SK-N-SH (cell line): ENCODE measurements at regions not wholly inside any gene's neighbourhood (a gene's known extent, or its start where the extent isn't known, plus 50 kb on each side); places are given as distances from the start of the nearest gene placed in this dataset.

Experiments used
- CTCF ChIA-PET: fragments of 300-600, 350-600 bp; formaldehyde crosslinking; extraction: SDS; loops from one replicate; lab custom pipeline; 2021; lab: Yijun Ruan, JAX
- POLR2A ChIA-PET: fragments of 350-600 bp; sonication (Branson Sonifier 250); formaldehyde crosslinking; extraction: SDS; loops from one replicate; lab custom pipeline; 2020; ENCODE audit warnings: antibody characterized with exemption, inconsistent platforms; lab: Yijun Ruan, JAX
- DNase-seq: peaks from one replicate; pipeline ENCODE4 v3.0.0; 2012
- H2AFZ ChIP-seq: fragments of 200-600 bp; sonication (generic); 2 replicates; pipeline ENCODE4 v1.8.1; 2016; ENCODE audit warnings: antibody characterized with exemption, mild to moderate bottlenecking, low read depth
- H3F3A ChIP-seq: fragments of 200-600 bp; sonication (generic); replicated peaks from 2 replicates; pipeline ENCODE3; 2016; ENCODE audit warnings: antibody characterized with exemption, mild to moderate bottlenecking; ENCODE audit not compliant: insufficient read depth
- H3K27ac ChIP-seq, 2 experiments: fragments of 200-500 bp in 1 of 2; fragments of 200-600 bp in 1 of 2; sonication (Bioruptor generic) in 1 of 2; sonication (generic), shearing (Covaris generic) in 1 of 2; 2 replicates each; pipeline versions ENCODE4 v1.5.1 to v1.6.1; 2014 to 2016; ENCODE audit warnings: low read depth in 2 of 2, inconsistent platforms in 1 of 2, low read length in 1 of 2, mild to moderate bottlenecking in 1 of 2, mixed read lengths in 1 of 2
- H3K27me3 ChIP-seq: fragments of 200-600 bp; sonication (generic), shearing (Covaris generic); 2 replicates; pipeline ENCODE4 v1.6.1; 2016; ENCODE audit warnings: mixed run types; ENCODE audit not compliant: insufficient read depth
- H3K36me3 ChIP-seq, 2 experiments: fragments of 200-500 bp in 1 of 2; fragments of 200-600 bp in 1 of 2; sonication (Bioruptor generic) in 1 of 2; sonication (generic) in 1 of 2; replicated peaks in 1 of 2; 2 replicates each; pipeline versions ENCODE3 to v1.5.1; 2014 to 2016; ENCODE audit warnings: low read length in 1 of 2, mild to moderate bottlenecking in 1 of 2; ENCODE audit not compliant: insufficient read depth in 2 of 2, control insufficient read depth in 1 of 2
- H3K4me1 ChIP-seq, 2 experiments: fragments of 200-500 bp in 1 of 2; fragments of 200-600 bp in 1 of 2; sonication (Bioruptor generic) in 1 of 2; sonication (generic), shearing (Covaris generic) in 1 of 2; 2 replicates each; pipeline versions ENCODE4 v1.5.1 to v1.6.1; 2014 to 2016; ENCODE audit warnings: low read depth in 1 of 2, low read length in 1 of 2, mixed run types in 1 of 2; ENCODE audit not compliant: insufficient read depth in 2 of 2, control insufficient read depth in 1 of 2
- H3K4me2 ChIP-seq: fragments of 200-600 bp; sonication (generic), shearing (Covaris generic); 2 replicates; pipeline ENCODE4 v1.6.1; 2017; ENCODE audit warnings: mixed run types
- H3K4me3 ChIP-seq, 2 experiments: fragments of 200-500 bp in 1 of 2; fragments of 200-600 bp in 1 of 2; sonication (Bioruptor generic) in 1 of 2; sonication (generic), shearing (Covaris generic) in 1 of 2; 2 replicates each; pipeline versions ENCODE4 v1.5.1 to v1.8.1; 2014 to 2016; ENCODE audit warnings: low read depth in 2 of 2, inconsistent platforms in 1 of 2, low read length in 1 of 2, mild to moderate bottlenecking in 1 of 2, mixed read lengths in 1 of 2, moderate library complexity in 1 of 2
- H3K79me2 ChIP-seq: fragments of 200-600 bp; sonication (generic); 2 replicates; pipeline ENCODE4 v1.8.1; 2017; ENCODE audit warnings: mild to moderate bottlenecking; ENCODE audit not compliant: insufficient read depth
- H3K9ac ChIP-seq: fragments of 200-600 bp; sonication (generic); 2 replicates; pipeline ENCODE4 v1.6.1; 2017; ENCODE audit warnings: mixed run types
- H3K9me2 ChIP-seq: fragments of 200-600 bp; sonication (generic); 2 replicates; pipeline ENCODE4 v1.6.1; 2017; ENCODE audit warnings: mixed run types
- H3K9me3 ChIP-seq: fragments of 200-600 bp; sonication (generic); 2 replicates; pipeline ENCODE4 v1.6.1; 2017; ENCODE audit warnings: mixed run types, mild to moderate bottlenecking, moderate library complexity
- H4K20me1 ChIP-seq: fragments of 200-600 bp; sonication (generic); 2 replicates; pipeline ENCODE4 v1.6.1; 2017; ENCODE audit warnings: mild to moderate bottlenecking, mixed run types; ENCODE audit not compliant: insufficient read depth
- CHD2 ChIP-seq: fragments of 150-350 bp; IDR thresholded peaks from 2 replicates; pipeline ENCODE4 v1.6.1; 2018; ENCODE audit warnings: low read length; ENCODE audit not compliant: partially characterized antibody
- CTCF ChIP-seq: fragments of 200-600 bp; sonication (generic); IDR thresholded peaks from 2 replicates; pipeline ENCODE4 v1.6.1; 2017; ENCODE audit warnings: antibody characterized with exemption, mild to moderate bottlenecking, moderate library complexity
- EZH2phosphoT487 ChIP-seq: fragments of 200-600 bp; sonication (generic); IDR thresholded peaks from 2 replicates; pipeline ENCODE4 v1.6.1; 2017; ENCODE audit warnings: low read depth, mixed run types, mild to moderate bottlenecking, antibody characterized with exemption, moderate library complexity, borderline replicate concordance
- FOXJ3 ChIP-seq: sonication (generic); formaldehyde crosslinking; IDR thresholded peaks from 2 replicates; pipeline ENCODE4 v1.5.1; 2020; ENCODE audit warnings: mild to moderate bottlenecking, missing genetic modification reagents
- GABPA ChIP-seq: IDR thresholded peaks from 2 replicates; pipeline ENCODE4 v1.4.0; 2012; ENCODE audit warnings: low read depth, mild to moderate bottlenecking
- JUND ChIP-seq: IDR thresholded peaks from 2 replicates; pipeline ENCODE4 v1.4.0; 2012
- MAX ChIP-seq: IDR thresholded peaks from 2 replicates; pipeline ENCODE4 v1.4.0; 2012; ENCODE audit warnings: low read depth
- MEF2A ChIP-seq: IDR thresholded peaks from 2 replicates; pipeline ENCODE4 v1.4.0; 2012; ENCODE audit warnings: low read depth, borderline replicate concordance
- MXI1 ChIP-seq: IDR thresholded peaks from 2 replicates; pipeline ENCODE4 v1.6.1; 2012; ENCODE audit warnings: mild to moderate bottlenecking, low read depth, low read length, improper control_type of control experiment
- NRF1 ChIP-seq: IDR thresholded peaks from 2 replicates; pipeline ENCODE4 v1.6.1; 2012; ENCODE audit warnings: low read depth, mild to moderate bottlenecking, low read length
- PBX3 ChIP-seq: IDR thresholded peaks from 2 replicates; pipeline ENCODE4; 2012
- REST ChIP-seq: IDR thresholded peaks from 2 replicates; pipeline ENCODE4 v1.6.1; 2012; ENCODE audit warnings: mild to moderate bottlenecking, low read depth, low read length, moderate library complexity
- TCF12 ChIP-seq: IDR thresholded peaks from 2 replicates; pipeline ENCODE4 v1.4.0; 2012
- TEAD4 ChIP-seq: IDR thresholded peaks from 2 replicates; pipeline ENCODE4 v1.4.0; 2012; ENCODE audit warnings: mild to moderate bottlenecking, borderline replicate concordance; ENCODE audit not compliant: insufficient read depth
- USF1 ChIP-seq: IDR thresholded peaks from 2 replicates; pipeline ENCODE4 v1.4.0; 2012; ENCODE audit warnings: low read depth, borderline replicate concordance
- ZBTB33 ChIP-seq: IDR thresholded peaks from 2 replicates; pipeline ENCODE4 v1.4.0; 2012; ENCODE audit warnings: low read depth, borderline replicate concordance
- WGBS: methylation state at CpG from one replicate; pipeline ENCODE4 v1.1.6; 2017; ENCODE audit warnings: low lambda C conversion rate; 5-methylcytosine and 5-hydroxymethylcytosine counted together

GRCh38 chr12:53862206-53862605, 76.4 kb upstream of the HOXC13 start:
- no peak overlapping the region for H2AFZ ChIP-seq
- H3K4me2 ChIP-seq: no peak overlapping the region
- H3K27ac ChIP-seq: no peak overlapping the region
- no peaks in the 10 kb centered on the region for H3K4me1 ChIP-seq
- H3F3A ChIP-seq: no peaks in the 10 kb centered on the region
- DNase-seq: no peak
- ChIA-PET CTCF (no interaction called here), POLR2A (no interaction called here)
- H3K9me2 ChIP-seq: no peaks in the 10 kb centered on the region
- TF ChIP-seq CTCF (no peak), MXI1 (no peak), PBX3 (no peak), REST (no peak), EZH2phosphoT487 (no peak), JUND (no peak), CHD2 (no peak), TCF12 (no peak), MAX (no peak), FOXJ3 (CRISPR knock-in tag) (no peak), GABPA (no peak), TEAD4 (no peak), MEF2A (no peak), ZBTB33 (no peak), NRF1 (no peak), USF1 (no peak)
- peaks cover 8% of the 10 kb centered on the region; the same call in 1 of the 2 replicates for H3K27me3 ChIP-seq
- no peak overlapping the region for H3K4me3 ChIP-seq
- H3K36me3 ChIP-seq: no peaks in the 10 kb centered on the region
- H4K20me1 ChIP-seq: no peaks in the 10 kb centered on the region
- H3K9me3 ChIP-seq: no peaks in the 10 kb centered on the region
- 0% methylated on average over 2 of the region's 3 CpGs for WGBS
- no peak overlapping the region for H3K9ac ChIP-seq
- H3K79me2 ChIP-seq: no peaks in the 10 kb centered on the region
